OCI-LY1 (cell line): ENCODE measurements at regions not wholly inside any gene's neighbourhood (a gene's known extent, or its start where the extent isn't known, plus 50 kb on each side); places are given as distances from the start of the nearest gene placed in this dataset.

Source experiments
- CTCF ChIP-seq: fragments of 200-600 bp; sonication (generic), shearing (Covaris generic); IDR thresholded peaks from 2 replicates; pipeline ENCODE4 v1.5.1; 2017; ENCODE audit warnings: mild to moderate bottlenecking, antibody characterized with exemption, low read length, moderate library complexity, mixed read lengths
- EZH2 ChIP-seq: fragments of 200-600 bp; sonication (generic), shearing (Covaris generic); IDR thresholded peaks from 2 replicates; pipeline ENCODE4 v1.8.0; 2017; ENCODE audit warnings: borderline replicate concordance, mixed run types, mild to moderate bottlenecking, antibody characterized with exemption, low read length, moderate library complexity, mixed read lengths

DNA sequence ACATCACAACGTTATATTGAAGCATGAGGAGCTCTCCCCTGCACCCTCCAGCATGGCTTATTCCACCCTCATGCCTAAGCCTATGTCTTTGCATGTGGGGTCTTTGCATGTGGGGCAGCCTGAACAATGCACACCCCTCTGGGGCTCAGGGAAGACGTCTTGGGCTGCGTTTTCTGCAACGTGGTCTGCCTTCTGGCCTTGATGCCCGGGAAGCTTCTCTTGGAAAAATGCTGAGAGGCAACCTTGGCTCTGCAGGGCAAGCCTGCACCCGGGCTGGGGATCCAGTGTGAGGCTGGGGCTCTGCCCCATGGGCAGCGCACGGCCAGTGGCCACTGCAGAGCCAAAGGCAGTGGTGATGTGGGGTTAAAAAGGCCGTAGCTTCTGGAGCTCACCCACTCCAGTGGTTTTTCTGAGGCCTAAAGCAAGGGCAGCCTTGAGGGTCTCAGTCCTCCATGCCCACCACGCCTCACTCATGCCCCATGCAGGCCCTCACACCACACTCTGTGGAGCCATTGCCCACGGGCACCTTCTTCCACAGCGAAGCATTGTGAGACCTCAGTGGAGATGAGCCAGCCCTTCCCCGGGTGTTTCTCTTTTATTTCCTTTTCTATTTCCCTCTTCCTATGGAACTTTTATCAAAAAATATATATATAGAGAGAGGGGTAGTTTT lies 112.2 kb downstream of the MRPL36 start:
- TF ChIP-seq CTCF (no peak), EZH2 (no peak)
